Thyroid gland (tissue), 4 donors: ENCODE measurements at regions not wholly inside any gene's neighbourhood (a gene's known extent, or its start where the extent isn't known, plus 50 kb on each side); places are given as distances from the start of the nearest gene placed in this dataset.

Experiments
- DNase-seq, 2 donors: peaks; one replicate each; pipeline ENCODE4 v3.0.0-alpha.2; 2019
- H3K27ac ChIP-seq, 3 donors: fragments of 200-600 bp; sonication (generic); 1 replicate in 2 of 3; 2 replicates in 1 of 3; pipeline ENCODE4 v1.5.1; 2016 to 2019; ENCODE audit warnings: mild to moderate bottlenecking in 1 of 3, moderate library complexity in 1 of 3
- H3K27me3 ChIP-seq: fragments of 200-600 bp; sonication (generic); one replicate; pipeline ENCODE4 v1.5.1; 2019
- H3K36me3 ChIP-seq, 2 donors: fragments of 200-600 bp; sonication (generic); one replicate each; pipeline ENCODE4 v1.5.1; 2016 to 2019
- H3K4me1 ChIP-seq, 2 donors: fragments of 200-600 bp; sonication (generic); one replicate each; pipeline ENCODE4 v1.5.1; 2017 to 2019
- H3K4me3 ChIP-seq, 3 donors: fragments of 200-600 bp; sonication (generic); replicated peaks in 1 of 3; 1 replicate in 2 of 3; 2 replicates in 1 of 3; pipeline ENCODE4 v1.5.1; 2016; ENCODE audit warnings: mild to moderate bottlenecking in 1 of 3
- H3K9me3 ChIP-seq: fragments of 200-600 bp; sonication (generic); one replicate; pipeline ENCODE4 v1.5.1; 2017
- POLR2A ChIP-seq, 2 donors: fragments of 450-650 bp; IDR thresholded peaks; one replicate each; pipeline ENCODE4 v1.6.1; 2017; ENCODE audit warnings: antibody characterized with exemption in 2 of 2, mild to moderate bottlenecking in 2 of 2, moderate library complexity in 1 of 2
- WGBS, 2 donors: methylation state at CpG; one replicate each; pipeline ENCODE4 v1.1.5; 2017; 5-methylcytosine and 5-hydroxymethylcytosine counted together
- intact Hi-C: fragments of 100-400 bp; cut with DNase I; formaldehyde crosslinking; loops from one replicate; pipeline ENCODE4 v1.15.1; 2023
- TF ChIP-seq, protein P1 (sequence below), 6 experiments: fragments of 200-600 bp in 3 of 6; fragments of 450-650 bp in 3 of 6; sonication (generic) in 3 of 6; IDR thresholded peaks; one replicate each; pipeline ENCODE4 v1.5.1; 2016 to 2019; ENCODE audit warnings: antibody characterized with exemption in 6 of 6, mild to moderate bottlenecking in 2 of 6, inconsistent platforms in 1 of 6, moderate library complexity in 1 of 6

DNA sequence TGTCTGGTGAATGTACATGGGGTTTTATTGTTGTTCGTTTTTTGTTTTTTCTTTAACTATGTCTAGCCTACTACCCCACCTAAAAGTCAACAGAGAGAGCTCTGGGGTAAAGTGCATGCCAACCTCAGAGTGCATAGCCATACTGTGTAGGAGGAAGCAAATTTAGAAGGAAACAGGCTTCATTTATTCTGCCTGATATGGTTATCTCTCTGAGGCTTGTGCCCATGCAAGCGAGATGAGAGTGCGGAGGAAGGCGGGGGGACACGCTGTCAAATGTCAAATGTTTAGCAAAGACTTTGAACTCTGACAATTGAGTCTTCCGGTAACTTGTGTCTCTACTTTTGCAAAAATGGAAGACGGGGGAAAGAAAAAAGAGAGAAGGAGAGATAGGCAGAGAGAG, 295.5 kb downstream of the ETS1 start:
- Histone ChIP-seq H3K4me3 (no peak overlapping the region), H3K9me3 (no peaks in the 10 kb centered on the region), H3K27ac (peak overlapping the region in 1 of 3 donors; percentile 74), H3K4me1 (peaks cover 6 to 18% of the 10 kb centered on the region in 2 donors), H3K27me3 (no peaks in the 10 kb centered on the region), H3K36me3 (no peaks in the 10 kb centered on the region)
- DNase-seq: no peak
- TF ChIP-seq POLR2A (IDR thresholded peaks at IDR 0.05): no peak
- TF ChIP-seq, protein P1, sequence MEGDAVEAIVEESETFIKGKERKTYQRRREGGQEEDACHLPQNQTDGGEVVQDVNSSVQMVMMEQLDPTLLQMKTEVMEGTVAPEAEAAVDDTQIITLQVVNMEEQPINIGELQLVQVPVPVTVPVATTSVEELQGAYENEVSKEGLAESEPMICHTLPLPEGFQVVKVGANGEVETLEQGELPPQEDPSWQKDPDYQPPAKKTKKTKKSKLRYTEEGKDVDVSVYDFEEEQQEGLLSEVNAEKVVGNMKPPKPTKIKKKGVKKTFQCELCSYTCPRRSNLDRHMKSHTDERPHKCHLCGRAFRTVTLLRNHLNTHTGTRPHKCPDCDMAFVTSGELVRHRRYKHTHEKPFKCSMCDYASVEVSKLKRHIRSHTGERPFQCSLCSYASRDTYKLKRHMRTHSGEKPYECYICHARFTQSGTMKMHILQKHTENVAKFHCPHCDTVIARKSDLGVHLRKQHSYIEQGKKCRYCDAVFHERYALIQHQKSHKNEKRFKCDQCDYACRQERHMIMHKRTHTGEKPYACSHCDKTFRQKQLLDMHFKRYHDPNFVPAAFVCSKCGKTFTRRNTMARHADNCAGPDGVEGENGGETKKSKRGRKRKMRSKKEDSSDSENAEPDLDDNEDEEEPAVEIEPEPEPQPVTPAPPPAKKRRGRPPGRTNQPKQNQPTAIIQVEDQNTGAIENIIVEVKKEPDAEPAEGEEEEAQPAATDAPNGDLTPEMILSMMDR (IDR thresholded peaks at IDR 0.05): no peak
- intact Hi-C loops: loop anchor here (5.0 to 10.0 kb wide), 3 partner anchors 163 to 540 kb away; no protein-coding TSS in a partner anchor
- WGBS, 2 donors: 92 to 93% methylated on average over 7 of the region's 7 CpGs

DNA sequence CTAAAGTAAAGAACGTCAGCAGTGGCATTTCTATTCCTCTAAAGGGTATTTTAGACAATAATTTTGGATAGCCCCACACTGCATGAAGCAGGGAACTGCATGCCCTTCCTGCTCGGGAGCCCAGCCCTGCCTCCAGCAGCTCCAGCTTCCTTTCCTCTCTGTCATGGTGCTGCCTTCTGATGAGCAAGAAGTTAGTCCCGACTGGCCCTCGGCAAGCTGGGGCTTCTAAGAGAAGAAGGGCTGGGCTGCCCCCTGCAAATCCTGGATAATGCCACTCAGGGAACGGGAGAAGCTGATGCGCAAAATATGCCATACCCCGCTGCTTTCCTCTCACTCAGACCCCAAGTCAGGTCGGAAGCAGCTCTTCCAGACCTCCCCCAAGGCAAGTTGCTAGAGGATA, 296.4 kb downstream of the ETS1 start:
- Histone ChIP-seq H3K27ac (peak overlapping the region in 2 of 3 donors; percentile 24 to 74), H3K36me3 (no peaks in the 10 kb centered on the region), H3K9me3 (no peaks in the 10 kb centered on the region), H3K4me1 (peaks cover 4 to 15% of the 10 kb centered on the region in 2 donors), H3K4me3 (no peak overlapping the region), H3K27me3 (no peaks in the 10 kb centered on the region)
- TF ChIP-seq, protein P1 (IDR thresholded peaks at IDR 0.05): no peak
- TF ChIP-seq POLR2A (IDR thresholded peaks at IDR 0.05): no peak
- 86 to 89% methylated on average over 6 to 8 of the region's 8 CpGs for WGBS, 2 donors
- no peak for DNase-seq
- intact Hi-C loops: loop anchor here (5.0 to 10.0 kb wide), 3 partner anchors 164 to 541 kb away; no protein-coding TSS in a partner anchor

DNA sequence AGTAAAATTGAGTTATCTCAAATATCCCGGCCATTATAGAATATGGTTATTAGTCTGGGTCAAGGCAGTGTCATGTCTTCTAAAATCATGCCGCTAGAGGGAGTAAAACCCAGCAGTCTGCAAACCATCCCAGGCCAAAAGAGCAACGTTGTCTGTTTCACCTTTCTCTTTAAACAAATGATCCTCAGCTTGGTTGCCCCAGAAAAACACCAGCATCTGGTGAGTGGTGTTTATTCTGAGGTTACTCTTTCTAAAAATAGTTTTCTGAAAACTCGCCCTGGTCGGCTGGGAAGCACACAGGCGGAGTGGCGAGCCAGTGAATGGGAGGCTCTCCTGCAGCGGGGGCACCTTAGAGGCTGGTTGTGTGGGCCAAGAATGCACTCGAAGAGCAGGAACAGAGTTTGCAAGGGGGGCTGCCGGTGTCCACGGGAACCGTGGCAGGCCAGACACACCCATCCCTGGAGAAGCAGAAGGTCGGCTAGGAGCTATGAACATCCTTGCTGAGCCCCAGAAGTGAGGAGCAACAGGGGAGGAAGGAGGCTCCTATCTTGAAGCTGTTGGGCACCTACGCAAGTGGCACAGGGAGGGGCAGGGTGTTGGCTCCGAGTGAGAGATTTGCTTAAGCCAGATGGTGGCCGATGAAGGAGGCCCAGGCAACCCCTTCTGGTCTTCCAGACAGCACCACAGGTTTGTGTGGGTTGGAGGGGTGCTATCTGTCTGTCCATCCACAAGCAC, 297.1 kb downstream of the ETS1 start:
- intact Hi-C loops: loop anchor here (5.0 to 10.0 kb wide), 3 partner anchors 165 to 542 kb away; no protein-coding TSS in a partner anchor
- peak overlapping the region; percentile 24 to 74 (median 57) for H3K27ac ChIP-seq

DNA sequence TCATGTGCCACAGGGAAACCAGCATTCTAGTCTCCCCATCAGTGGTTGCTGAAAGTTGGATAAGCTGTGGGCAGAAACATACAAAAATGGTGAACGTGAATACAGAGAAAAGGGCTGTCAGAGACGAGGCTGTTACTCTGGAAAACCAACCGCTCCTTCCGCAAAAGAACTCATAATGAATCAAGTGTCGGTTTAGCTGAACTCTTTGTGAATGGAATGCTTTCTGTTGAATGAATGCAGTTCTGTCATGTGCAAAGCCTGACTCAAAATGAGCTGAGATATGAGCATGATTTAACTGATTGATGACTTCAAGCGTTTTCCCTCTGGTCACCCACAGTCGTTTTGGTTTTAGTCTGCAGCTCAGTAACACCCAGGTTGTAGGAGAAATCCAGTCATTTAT, 298.3 kb downstream of the ETS1 start:
- TF ChIP-seq POLR2A (IDR thresholded peaks at IDR 0.05): no peak
- TF ChIP-seq, protein P1 (IDR thresholded peaks at IDR 0.05): no peak
- WGBS, 2 donors: 79 to 83% methylated on average over 7 of the region's 7 CpGs
- no peaks in the 10 kb centered on the region for H3K36me3 ChIP-seq
- no peak for DNase-seq
- no peak overlapping the region for H3K4me3 ChIP-seq
- no peaks in the 10 kb centered on the region for H3K9me3 ChIP-seq
- intact Hi-C loops: loop anchor here (2.0 to 5.0 kb wide), 2 partner anchors 117 to 344 kb away; no protein-coding TSS in a partner anchor
- H3K4me1 ChIP-seq: peaks cover 4 to 15% of the 10 kb centered on the region in 2 donors
- H3K27ac ChIP-seq: no peak overlapping the region
- no peaks in the 10 kb centered on the region for H3K27me3 ChIP-seq

More for the DNA sequence above, 297.1 kb downstream of the ETS1 start:
- H3K4me1 ChIP-seq: peaks cover 4 to 15% of the 10 kb centered on the region in 2 donors
- no peak for TF ChIP-seq POLR2A (IDR thresholded peaks at IDR 0.05)
- TF ChIP-seq, protein P1 (IDR thresholded peaks at IDR 0.05): peak; percentile 65 to 94 (median 85)
- no peaks in the 10 kb centered on the region for H3K9me3 ChIP-seq
- WGBS, 2 donors: 11% methylated on average over 16 of the region's 16 CpGs
- no peak overlapping the region for H3K4me3 ChIP-seq
- H3K27me3 ChIP-seq: no peaks in the 10 kb centered on the region
- peak; percentile 83 to 86 for DNase-seq
- no peaks in the 10 kb centered on the region for H3K36me3 ChIP-seq

DNA sequence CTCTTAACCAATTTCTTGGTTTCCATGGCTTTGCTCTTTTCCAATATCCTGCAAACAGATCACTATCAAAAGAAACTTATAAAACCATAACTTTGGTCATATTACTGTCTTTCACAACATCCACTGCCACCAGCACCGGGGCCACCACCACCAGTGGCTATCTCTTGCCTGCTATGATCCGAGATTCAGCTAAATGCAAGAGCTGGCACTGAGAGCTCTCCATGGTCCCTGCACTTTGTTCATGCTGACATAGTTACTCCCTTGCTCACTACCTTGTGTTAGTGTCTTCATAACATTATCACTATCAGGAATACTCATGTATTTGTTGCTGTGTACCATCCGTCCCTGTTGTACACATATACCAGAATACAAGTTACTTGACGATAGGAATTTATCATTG, 299.0 kb downstream of the ETS1 start:
- Histone ChIP-seq H3K27me3 (no peaks in the 10 kb centered on the region), H3K4me1 (peaks cover 4 to 15% of the 10 kb centered on the region in 2 donors), H3K36me3 (no peaks in the 10 kb centered on the region), H3K9me3 (no peaks in the 10 kb centered on the region), H3K27ac (no peak overlapping the region), H3K4me3 (no peak overlapping the region)
- intact Hi-C loops: loop anchor here (2.0 to 5.0 kb wide), 2 partner anchors 116 to 344 kb away; no protein-coding TSS in a partner anchor
- TF ChIP-seq, protein P1 (IDR thresholded peaks at IDR 0.05): no peak
- TF ChIP-seq POLR2A (IDR thresholded peaks at IDR 0.05): no peak
- DNase-seq: no peak
- 78 to 94% methylated on average over 4 of the region's 4 CpGs for WGBS, 2 donors
